DMS153 treated with DMSO at 0.1 percent for 48 hours (cell line): ENCODE measurements at regions not wholly inside any gene's neighbourhood (a gene's known extent, or its start where the extent isn't known, plus 50 kb on each side); places are given as distances from the start of the nearest gene placed in this dataset.

Experiments
- DNase-seq: peaks from one replicate; lab custom pipeline; 2025; ENCODE audit not compliant: unreplicated experiment; lab: John Stamatoyannopoulos, UW

- no peak for DNase-seq
These were observed 195.7 kb downstream of the KLF12 start for GRCh38 chr13:73938372-73939070.

DNA sequence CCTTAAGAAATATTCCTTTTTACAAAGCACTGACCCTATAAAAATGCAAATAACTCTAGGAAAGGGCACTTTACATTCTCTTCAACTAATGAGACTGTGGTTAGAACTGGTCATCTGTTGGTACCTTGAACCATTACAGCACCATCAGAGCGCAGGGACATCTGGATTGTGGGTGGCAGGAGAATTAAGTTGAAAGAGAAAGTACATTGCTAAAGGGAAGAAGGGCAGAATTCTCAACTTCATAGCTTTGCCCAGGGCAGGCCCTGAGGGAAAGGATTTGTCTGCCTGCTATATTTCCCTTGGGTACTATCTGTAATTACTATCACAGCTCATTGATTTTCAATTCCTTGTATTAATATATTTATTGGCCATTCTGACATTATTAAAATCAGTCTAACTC lies 196.8 kb downstream of the KLF12 start:
- DNase-seq: no peak

- DNase-seq: no peak
These were observed 198.2 kb downstream of the KLF12 start for GRCh38 chr13:73935991-73936390.

DNA sequence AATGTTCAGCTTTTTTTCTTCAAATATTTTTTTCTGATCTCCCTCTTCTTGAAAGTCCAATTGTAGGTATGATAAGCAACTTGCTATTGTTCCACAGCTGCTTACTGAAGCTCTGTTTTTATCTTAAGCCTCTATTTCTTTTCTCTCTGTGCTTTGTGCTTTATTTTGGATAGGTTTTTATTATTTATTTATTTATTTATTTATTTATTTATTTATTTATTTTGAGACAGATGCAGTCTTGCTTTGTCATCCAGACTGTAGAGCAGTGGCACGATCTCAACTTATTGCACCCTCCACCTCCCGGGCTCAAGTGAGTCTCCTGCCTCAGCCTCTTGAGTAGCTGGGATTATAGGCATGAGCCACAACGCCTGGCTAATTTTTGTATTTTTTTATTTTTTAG lies 199.4 kb downstream of the KLF12 start:
- DNase-seq: no peak

GRCh38 chr13:73934215-73934641 lies 200.0 kb downstream of the KLF12 start:
- DNase-seq: no peak

DNA sequence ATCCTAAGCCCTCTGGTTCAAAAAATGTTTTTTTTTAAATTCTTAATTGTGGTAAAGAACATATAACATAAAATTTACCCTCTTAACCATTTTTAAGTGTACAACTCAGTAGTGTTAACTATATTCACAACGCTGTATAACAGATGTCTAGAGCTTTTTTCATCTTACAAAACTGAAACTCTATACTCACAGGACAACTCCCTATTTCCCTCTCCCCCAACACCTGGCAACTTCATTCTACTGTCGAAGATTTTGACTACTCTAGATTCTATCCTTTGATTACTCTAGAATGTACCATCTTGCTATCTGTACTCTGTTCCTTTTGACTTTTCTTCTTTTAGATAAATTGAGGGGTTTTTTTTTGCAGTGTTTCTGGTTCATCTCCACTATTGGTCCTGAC lies 200.4 kb downstream of the KLF12 start:
- no peak for DNase-seq

DNA sequence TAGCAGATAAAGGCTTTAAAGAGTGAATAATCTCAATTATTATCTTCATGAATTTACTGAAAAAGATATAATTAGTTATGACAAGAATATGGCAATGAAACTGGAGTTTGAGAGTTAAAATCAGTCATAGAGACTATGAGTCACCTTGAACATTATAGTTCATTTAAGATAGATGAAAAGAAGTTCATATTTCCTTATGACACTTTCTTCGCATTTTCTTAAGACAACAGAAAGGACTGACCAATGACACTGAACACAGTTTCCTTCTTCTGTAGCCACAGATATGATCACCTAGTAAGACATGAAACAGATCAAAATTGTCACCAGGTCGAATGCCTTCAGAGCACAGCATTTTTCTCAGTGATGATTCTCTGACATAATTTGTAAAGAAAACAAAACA lies 202.1 kb downstream of the KLF12 start:
- no peak for DNase-seq

- DNase-seq: no peak
These were observed 204.8 kb downstream of the KLF12 start for GRCh38 chr13:73929287-73929932.

GRCh38 chr13:73924607-73925006 lies 209.6 kb downstream of the KLF12 start:
- no peak for DNase-seq

GRCh38 chr13:73922493-73923393 lies 211.5 kb downstream of the KLF12 start:
- no peak for DNase-seq

DNA sequence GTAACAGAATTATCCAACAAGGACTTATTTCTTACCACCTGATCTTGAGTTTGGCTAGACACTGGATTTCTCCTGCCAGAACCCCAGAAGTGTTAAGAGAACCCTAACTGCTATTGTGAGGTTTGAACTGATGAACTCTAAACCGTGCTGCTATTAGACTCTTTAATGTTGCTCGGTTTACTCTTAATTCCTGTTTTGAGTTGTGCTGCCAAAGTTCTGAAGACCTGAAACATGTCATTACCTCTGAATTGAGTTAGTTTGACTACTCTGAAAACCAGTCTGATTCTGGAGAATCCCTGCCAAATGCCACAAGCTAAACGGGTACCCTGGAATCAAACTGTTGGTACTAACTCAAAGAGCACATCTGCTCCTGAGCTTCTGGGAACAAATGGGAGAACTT lies 215.5 kb downstream of the KLF12 start:
- DNase-seq: no peak

DNA sequence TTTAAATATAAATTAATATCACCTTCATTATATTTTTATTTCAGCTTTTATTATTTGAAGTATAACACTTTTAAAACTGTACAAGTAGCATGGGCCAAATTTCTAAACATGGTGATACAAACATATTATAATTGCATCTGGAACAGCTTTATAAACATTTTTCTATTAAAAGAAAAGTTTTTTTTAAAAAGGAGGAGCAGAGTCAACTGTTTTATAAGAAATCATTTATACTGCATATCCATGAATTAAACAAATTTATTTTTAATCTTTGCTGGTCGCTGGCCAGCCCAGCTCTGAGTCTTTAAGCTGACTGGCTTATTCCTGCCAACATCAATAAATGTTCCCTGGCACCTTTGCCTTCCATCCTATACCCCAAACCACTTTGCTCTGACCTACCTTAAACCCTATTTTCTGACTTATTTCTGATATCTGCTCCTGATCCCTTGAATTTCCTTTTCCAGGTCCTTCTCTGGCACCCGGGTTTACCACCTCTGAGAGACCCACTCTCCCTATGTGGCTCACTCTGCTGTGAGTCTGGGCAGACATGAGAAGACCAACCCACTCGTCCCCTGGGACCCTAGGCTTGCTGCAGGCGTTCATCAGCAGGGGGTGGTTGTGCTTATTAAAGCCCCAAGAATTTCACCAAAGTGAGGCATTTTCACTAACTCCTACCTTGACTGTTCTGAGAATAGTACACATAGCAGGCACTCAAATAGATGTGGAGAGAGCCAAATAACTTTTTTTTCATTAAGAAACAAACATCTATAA lies 220.3 kb downstream of the KLF12 start:
- no peak for DNase-seq

DNA sequence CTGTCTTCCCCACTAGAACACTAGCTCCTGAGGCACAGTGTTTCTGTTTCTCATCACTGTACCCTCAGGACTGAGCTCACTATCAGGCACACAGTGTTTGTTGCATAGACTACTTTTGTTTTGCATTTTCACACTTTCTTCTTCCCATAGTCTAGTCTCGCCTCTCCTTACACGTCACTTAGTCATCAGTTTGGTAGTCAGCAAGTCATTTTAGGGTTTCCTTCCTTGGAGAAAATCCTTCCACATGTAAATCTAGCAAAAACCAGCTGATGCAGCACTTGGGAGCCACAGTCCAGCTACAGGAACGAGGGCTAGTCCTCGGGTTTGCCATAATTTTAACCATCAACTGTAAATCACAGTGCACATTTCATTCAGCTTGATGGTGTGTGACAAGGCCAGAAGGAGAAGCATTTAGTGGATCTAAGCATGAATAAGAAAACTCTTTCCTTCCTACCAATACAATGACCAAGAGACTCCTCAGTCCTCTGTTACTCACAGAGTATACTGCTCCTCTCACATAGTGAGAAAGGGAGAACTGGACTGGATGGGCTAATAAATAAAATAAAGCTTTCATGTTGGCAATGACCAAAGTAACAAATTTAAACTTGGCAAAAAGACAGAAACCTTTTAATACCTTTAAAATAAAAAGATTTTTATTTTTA lies 221.0 kb downstream of the KLF12 start:
- DNase-seq: no peak

GRCh38 chr13:73911361-73911760 lies 222.8 kb downstream of the KLF12 start:
- no peak for DNase-seq

- DNase-seq: no peak
These were observed 223.5 kb downstream of the KLF12 start for GRCh38 chr13:73910733-73911132.

DNA sequence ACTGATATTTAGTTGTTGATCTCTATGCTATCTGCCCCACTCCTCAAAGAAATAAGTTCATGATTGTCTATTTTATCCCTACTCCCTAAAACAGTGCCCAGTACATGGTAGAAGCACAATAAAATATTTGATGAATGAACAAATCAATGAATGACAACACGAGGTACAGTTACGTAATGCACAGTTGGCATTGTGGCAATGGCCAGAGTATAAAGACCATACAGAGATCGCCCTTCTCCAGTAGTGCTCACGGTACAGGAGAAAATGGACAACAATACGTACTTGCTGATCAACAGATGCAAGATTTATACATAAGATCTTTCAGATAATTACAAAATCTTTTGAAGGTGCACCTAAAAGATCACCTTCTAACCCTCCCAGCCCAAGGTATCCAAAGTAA lies 225.4 kb downstream of the KLF12 start:
- DNase-seq: no peak

- no peak for DNase-seq
These were observed 229.6 kb downstream of the KLF12 start for GRCh38 chr13:73904625-73905024.

DNA sequence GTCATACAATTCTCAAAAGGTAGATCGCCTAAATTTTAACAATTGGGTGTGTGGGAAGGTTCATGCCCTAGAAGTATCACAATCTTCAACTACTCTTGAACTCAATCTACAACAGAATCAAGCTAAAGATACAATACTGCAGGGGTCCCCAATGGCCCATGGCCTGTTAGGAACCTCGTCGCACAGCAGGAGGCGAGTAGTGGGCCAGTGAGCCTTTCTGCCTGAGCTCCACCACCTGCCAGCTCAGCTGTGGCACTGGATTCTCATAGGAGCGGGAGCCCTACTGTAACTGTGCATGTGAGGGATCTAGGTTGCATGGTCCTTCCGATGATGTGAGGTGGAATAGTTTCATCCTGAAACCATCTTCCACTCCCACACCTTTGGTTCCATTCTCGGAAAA lies 230.6 kb downstream of the KLF12 start:
- no peak for DNase-seq

- DNase-seq: no peak
These were observed 231.4 kb downstream of the KLF12 start for GRCh38 chr13:73902847-73903246.

DNA sequence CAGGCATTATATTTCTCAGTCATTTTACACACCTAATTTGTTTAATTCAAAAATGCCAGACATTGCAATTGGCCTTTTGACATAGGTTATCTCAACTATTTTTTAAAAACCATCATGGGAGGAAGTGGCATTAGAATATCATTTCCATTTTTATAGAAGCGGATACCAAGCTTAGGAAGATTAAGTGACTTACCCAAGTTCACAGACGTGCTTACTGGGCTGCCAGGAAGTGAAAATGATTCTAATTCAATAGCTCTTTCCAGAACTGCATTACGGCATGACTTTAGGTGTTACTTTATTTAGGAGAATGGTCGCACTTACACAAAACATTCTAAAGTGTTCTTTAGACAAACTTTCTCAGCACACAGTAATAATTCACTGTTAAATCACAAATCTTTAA lies 231.9 kb downstream of the KLF12 start:
- DNase-seq: no peak
